GM21447 (cell line): ENCODE measurements at regions not wholly inside any gene's neighbourhood (a gene's known extent, or its start where the extent isn't known, plus 50 kb on each side); places are given as distances from the start of the nearest gene placed in this dataset.
"Not testable (repeated sequence)": the region's sequence is repeated elsewhere in the genome, so short reads cannot be mapped to it uniquely, and the experiment has no call there.

Experiments
- ATAC-seq: cut with Tn5 transposase; IDR thresholded peaks from one replicate; pipeline ENCODE4 v1.9.1; 2021; ENCODE audit not compliant: unreplicated experiment

DNA sequence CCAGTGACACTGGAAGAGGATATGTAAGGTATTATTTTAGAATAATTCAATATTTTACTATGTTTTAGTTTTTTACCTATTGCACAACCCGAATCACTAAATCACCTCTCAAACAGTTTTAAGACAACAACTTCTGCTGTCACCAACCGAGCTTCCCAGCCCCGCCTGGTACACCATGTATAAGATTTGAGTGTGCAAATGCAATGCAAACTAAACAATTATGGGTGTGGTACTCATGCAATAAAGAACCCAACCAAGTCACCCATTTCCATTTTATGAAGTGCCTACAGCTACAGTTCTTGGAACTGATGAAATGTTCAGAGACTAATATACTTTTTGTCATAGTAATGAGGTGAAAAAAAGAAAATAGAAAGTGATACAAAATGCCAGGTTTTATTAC, 256.2 kb downstream of the TAFA4 start:
- no peak for ATAC-seq

DNA sequence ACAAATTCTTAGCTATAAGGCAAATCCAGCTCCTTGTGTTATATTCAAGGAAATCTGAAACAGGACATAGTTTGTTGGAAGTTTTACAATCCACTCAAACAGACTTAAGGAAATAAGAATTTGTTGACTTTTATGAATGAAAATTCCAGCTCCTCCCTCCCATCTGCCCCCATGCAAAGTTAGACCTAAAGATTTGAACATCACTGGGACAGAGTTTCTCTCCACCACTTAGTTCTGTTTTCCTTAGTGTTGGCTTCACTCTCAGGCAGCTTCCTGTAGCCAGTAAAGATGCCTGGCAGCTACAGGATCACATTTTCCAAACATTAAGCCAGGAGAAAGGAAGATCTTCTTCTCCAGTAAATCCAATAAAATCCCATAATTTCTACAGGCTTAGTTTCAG, 265.0 kb downstream of the TAFA4 start:
- no peak for ATAC-seq

DNA sequence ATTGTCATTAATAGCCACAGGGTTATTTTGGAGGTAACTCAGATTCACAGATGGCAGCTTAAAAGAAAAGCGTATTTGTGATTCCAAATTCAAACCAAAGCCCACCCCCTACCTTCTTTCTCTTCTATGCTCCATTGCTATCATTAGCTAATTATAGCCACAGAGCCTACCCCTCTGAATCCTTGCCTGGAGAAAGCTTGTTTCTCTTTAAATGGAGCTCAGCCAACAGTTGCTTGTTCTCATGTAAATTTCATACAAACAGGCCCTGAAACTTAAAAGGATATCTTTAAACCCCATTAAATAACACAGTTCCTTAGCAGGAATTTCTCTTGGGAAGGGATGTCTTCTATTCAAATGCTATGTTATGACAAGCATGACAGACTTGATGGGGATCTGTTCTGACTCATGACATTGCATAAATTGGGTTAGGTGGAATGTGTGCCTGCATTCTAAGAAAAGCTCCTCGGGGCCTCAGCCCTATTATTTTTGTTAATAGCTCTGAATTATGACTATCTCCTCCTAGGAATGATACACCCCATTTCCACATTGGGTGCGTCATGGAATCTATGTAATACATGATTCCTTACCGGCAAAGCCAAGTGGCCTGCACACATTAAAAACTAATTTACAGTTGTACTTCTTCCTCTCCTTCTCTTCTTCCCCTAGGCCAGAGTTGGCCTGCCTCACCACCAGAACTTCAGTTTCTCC, 265.8 kb downstream of the TAFA4 start:
- no peak for ATAC-seq

DNA sequence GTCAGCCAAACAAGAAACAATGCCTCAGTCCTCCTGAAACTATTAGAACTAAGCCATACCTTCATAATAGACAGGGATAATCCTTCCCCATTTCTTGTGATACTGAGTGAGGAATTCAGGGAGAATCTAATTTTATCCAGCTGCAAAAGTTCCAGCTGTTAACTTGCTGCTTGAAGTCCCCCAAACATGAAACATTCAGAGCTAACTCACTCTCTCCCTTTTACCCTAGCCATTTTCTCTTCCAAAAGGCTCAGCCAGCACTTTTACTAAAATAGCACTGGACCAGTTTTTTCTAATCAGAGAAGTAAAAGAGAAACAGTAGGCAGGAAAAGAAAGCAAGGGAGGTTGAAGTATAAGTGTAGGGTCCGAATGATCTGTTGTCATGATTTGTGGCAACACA, 268.1 kb downstream of the TAFA4 start:
- no peak for ATAC-seq

DNA sequence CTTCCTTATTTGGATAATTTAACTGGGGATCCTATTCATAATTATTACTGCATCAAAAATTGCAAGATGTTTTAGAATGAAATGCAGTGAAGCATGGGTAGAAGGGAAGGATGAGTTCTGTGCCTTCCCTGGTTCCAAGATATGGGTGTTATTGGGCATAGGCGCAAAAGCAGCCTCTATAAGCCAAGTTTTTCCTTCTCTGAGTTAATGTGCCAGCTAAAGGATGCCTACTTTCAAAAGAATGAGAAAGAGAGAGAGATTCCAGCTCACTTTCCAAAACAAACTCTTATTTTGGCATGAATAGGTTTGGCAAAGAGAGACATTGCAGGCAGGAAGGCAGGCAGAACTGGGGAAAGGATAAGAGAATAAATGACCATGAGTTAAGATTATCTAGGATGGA, 270.2 kb downstream of the TAFA4 start:
- ATAC-seq = no peak

DNA sequence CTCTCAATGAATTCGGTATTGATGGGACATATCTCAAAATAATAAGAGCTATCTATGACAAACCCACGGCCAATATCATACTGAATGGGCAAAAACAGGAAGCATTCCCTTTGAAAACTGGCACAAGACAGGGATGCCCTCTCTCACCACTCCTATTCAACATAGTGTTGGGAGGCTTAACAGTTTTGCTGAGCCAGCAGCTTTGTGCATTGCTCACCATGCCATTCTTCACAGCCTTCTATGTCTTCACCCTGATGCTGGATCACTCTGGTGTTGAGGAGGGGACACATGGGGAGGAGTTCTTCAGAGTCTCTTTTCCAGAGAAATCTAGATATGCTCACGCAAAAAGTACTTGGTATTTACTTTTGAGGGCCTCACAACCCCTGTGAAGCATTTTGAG, 281.7 kb downstream of the TAFA4 start:
- ATAC-seq = not testable (repeated sequence)

DNA sequence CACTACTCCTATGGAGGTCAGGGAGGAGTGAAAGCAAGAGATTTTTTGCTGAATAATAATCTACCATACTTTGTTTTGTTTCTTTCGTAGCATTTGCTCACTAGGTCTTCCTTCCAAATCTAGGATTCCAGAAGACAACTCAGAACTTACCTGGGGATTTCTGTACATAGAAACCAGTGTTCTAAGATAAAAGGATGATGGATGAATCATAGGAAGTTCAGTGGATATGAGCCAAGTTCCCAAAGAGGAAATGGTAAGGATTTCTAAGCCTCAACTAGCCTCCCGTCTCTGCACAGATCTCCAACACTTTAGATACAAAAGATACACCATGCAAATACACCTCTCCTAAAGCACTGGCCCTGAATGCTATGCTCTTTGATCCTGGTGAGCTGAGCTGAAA, 283.9 kb downstream of the TAFA4 start:
- ATAC-seq = no peak

DNA sequence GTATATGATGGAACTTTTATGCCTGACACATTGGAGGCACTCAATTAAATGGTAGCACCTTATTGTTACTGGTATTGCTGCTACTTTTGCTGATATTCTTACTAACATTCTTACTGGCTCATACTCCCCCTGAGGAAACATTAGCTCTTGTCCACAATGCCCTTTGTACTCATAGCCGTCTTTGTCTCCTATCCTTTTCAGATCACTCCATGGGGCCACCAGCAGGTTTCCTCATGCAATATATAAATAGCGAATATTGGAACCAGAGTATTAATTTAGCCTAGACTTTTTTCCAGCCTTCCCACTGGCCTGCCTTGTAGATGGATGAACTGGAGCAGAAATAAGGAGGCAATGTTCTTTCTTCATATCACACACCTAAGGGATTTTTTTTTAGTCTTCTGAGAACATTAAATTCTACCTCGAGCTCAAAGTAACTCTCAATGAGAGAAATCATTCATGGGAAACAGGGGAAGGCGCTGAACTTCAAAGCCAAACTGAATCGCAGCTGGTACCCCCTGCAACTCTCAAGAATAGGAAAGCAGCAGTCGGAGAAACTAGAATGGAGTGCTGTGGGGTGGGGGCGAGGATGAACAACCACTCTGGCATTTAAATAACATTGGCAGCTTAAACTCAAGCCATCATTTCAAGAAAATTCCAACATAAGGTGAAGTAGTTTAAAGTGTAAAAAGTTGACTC, 300.3 kb downstream of the TAFA4 start:
- no peak for ATAC-seq

DNA sequence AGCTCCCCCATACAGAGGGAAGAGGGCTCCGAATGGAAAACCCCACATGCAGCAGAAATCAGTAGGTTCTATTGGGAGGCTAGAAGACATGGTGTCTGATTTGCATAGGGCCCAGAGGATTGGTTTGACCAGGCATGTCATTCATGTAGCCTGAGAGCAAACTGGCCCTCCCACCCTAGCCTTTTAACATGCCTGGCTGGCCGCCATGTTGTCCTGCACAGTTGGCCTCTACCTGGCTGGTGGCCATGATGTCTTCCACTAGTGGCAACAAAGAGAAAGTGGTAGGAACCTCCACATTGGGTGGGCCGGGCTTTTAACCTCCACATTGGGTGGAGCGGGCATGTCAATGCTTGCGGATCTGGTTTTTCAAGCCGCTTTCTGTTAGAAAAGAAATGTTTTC, 312.1 kb downstream of the TAFA4 start:
- no peak for ATAC-seq

DNA sequence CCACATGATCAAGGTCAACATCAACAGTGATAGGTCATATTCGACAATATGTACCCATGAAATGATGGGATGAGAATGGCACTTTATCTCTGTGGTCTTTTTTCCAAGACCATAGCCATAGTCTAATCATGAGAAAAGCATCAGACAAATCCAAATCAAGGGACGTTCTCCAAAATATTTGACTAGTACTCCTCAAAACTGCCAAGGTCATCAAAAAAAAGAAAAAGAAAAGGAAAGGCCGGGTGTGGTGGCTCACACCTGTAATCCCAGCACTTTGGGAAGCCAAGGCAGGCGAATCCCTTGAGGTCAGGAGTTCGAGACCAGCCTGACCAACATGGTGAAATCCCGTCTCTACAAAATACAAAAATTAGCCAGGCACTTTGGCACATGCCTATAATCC, 318.3 kb downstream of the TAFA4 start:
- no peak for ATAC-seq

DNA sequence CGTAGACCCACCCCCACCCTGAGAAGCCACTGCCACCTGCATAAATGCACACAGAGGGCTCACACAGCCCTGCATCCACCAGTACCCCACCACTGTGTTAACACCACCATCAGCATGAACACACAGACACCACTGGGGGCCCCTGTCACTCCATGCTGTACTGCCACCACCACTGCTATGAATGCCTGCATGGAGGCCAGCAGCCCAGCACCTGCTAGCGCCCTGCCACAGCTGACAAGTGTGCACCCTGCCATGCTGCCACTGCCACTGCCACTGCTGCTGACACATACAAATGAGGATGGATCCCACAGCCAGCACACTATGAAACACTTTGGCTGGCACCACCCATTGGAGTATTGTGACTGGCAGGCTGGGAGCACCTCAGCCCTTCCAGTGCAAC, 361.0 kb downstream of the TAFA4 start:
- ATAC-seq = no peak

DNA sequence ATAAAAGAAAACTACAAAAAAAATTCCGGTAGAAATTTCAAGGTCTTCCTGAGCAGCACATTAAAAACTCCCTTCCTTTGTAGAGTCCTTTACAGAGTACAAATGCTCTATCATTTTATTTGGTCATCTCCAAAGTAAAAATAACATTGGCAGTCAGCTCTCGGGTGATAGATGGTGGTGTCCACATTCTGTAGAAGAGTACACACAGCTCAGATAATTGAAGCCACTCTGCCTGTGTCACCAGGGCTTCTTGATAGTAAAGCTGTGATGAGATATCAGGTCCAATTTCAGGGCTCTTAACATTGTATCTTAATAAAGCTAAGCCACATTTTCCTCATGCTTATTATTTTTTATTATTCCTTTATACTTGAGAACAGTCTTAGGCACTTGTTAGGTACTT, 371.6 kb downstream of the TAFA4 start:
- no peak for ATAC-seq

DNA sequence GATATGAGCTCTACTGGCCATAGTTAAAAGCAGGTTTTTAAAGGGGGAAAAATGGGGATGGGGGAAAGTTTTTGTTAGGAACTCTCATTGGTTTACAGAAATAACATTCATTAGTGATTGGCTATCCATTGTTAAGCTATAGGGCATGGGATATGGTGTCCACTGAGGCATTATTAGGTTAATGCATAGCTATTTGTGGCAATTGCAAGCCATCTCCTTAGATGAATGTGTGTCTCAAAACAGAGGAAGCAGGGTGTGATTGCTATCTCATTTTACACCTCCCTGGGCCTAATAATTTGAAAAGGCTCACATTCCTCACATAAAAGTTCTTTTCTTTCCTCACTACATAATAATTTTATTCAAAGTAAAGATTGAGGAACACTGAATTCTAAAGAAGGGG, 396.6 kb downstream of the TAFA4 start:
- no peak for ATAC-seq

DNA sequence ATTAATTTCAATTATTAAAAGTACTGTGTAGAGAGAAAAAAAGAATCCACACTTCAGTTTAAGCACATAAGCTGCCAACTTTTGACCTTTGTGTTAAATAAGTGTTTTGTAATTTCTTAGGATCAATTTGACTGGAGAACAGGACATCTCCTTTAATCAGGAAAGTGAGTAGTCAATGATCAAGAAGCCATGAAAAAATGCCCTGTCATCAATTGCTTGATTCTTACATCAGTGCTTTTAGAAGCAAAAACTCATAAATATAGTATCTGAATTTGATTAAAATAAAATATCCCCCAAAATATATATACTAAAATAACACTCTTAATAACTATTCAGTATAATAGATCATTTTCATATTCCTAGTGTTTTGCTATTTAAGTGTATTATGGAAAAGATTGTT, 409.0 kb downstream of the TAFA4 start:
- no peak for ATAC-seq

DNA sequence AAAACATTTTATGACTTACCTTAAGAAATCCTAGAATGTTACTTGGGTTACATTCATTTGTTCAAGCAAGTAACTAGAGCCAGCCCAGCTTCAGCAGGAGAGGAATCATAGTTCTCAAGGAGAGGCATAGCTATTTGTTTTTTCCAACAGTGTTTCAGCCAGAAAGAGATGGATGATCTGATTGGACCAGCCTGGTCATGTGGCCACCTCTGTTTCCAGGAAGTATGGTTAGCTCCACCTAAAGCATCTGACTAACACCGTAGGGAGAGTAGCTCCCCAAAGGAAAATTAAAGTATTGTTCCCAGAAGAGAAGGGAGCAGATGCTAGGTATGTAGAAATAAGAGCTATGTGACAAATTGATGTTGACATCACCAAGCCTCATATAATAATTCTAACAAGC, 417.1 kb downstream of the TAFA4 start:
- no peak for ATAC-seq

DNA sequence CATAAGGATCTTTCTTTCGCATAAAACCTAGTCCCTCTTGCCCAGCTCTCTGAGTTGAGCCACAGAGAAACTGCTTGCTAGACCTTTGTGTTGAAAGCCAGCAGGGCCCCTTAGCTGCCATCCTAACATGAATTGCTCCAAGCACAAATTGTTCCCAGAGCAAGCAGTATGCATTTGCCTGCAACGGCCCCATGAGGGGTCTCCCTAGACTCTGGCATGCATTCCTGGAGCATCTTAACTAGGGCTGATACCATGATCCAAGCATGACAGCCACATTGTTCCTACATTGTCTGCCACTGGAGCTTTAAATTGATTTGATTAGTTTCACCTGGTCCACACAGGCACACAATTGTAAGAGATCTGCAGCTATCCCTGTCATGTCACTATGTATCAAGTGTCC, 428.1 kb downstream of the TAFA4 start:
- ATAC-seq = no peak

DNA sequence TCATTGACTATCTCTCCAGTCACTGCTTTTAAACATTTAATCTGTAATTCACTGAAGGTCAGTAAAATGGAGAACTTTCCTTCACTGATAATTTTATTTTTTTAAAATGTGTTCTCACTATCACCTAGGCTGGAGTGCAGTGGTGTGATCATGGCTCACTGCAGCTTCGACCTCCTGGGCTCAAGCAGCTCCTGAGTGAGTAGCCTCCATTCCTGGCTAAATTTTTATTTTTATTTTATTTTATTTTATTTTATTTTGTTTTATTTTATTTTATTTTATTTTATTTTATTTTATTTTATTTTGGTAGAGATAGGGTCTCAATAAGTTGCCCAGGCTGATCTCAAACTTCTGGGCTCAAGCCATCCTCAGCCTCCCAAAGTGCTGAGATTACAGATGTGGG, 446.5 kb downstream of the TAFA4 start:
- not testable (repeated sequence) for ATAC-seq

DNA sequence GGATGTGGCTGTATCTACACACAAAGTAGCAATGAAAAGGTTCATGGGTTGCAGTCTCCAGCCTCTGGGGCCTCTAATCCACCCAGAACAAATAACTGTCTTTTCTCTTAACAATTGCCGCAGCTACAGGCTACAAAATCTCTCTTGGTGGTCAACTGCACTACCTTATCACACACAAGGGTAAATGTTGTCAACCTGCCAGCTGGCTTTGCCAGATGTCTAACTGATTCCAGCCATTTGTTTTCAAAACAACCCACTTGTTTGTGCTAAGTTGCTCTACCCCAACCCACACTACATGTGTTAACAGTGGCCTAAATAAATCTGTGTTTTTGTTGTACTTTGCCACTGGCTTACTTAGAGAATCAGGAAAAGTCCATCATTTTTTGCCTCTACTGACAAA, 447.3 kb downstream of the TAFA4 start:
- no peak for ATAC-seq

DNA sequence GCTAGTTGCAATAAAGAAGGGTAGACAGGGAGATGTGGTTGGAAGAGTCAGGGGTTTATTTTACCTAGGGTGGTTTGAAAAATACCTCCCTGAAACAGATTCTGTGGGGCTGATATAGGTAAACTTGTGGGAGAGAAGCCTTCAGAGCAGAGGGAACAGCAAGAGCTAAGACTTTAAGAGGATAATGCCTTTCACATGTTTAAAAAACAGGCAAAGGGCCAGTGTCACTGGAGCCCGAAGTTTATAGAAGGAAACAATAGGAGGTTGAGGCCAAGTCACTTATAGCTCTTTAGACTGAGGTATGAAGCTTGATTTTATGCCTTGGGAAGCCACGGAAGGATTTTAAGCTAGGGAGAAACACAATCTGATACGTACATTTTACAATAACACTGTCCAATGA, 448.7 kb downstream of the TAFA4 start:
- ATAC-seq = no peak

DNA sequence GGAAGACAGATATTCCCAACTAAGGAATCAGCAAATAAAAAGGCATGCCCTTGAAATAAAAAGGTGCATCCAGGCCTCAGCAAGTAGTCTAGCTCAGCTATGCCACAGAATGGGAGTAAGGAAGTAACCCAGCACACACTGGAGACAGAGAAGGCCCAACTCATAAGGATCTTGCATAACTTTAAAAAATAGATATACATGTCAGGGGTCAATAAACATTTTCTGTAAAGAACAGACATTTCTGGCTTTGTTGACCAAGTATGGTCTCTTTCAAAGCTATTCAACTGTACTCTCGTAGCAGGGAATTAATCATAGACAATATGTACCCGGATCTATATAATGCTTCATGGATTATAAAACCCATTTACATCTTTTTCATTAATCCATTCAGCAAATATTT, 449.3 kb downstream of the TAFA4 start:
- no peak for ATAC-seq

DNA sequence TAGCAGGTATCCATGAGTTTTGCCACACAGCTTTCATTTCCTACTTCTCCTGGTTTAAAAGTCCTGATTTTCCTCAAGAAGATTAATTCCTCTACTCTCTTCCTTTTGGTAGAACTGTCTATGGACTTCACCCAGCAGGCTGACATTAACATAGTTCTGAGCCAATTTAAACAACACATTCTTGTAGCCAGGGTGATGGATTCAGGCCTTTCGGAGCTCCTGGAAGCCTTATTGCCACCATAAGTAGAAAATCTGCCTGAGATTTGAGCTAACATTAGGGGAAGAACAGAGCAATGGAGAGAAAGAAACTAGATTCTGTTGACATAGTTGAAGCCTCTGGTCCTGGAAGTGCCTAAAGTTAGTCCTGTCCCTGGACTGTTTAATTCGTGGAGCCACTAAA, 449.8 kb downstream of the TAFA4 start:
- no peak for ATAC-seq

DNA sequence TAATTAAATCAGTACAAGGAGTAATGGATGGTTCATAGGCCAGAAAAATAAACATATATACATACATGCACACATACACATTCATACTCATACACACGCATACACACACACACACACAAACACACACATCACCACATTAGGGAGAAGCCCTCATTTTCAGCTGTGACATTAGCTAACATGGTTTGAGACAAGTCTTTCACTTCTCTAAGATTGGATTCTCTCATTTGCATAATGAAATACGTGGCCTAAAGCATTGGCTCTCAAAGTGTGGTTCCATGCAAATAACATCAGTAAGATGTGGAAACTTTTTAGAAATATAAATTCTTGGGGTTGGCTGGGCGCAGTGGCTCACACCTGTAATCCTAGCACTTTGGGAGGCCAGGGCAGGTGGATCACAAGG, 452.6 kb downstream of the TAFA4 start:
- ATAC-seq = no peak
